ENCODE measurements at regions not wholly inside any gene's neighbourhood (a gene's known extent, or its start where the extent isn't known, plus 50 kb on each side); places are given as distances from the start of the nearest gene placed in this dataset.

- no peak overlapping the region for H2BK20ac ChIP-seq (ENCODE audit: low read depth, low read length)
- H2AFZ ChIP-seq (replicated peaks; ENCODE audit: low read length, poor library complexity): peak overlapping the region; percentile 87
- TF ChIP-seq BHLHE40 (IDR thresholded peaks at IDR 0.05; ENCODE audit: low read depth, low read length): no peak
- no peak for TF ChIP-seq POLR2A (IDR thresholded peaks at IDR 0.05; ENCODE audit: low read depth, low read length)
- no peak for TF ChIP-seq NFE2L2 (IDR thresholded peaks at IDR 0.05; ENCODE audit: low read depth, low read length)
- TF ChIP-seq RCOR1 (IDR thresholded peaks at IDR 0.05; ENCODE audit: insufficient replicate concordance, low read length): no peak
- no peak for TF ChIP-seq CEBPB (IDR thresholded peaks at IDR 0.05; ENCODE audit: low read depth, low read length)
- TF ChIP-seq RAD21 (IDR thresholded peaks at IDR 0.05; ENCODE audit: low read length): no peak
- no peak for TF ChIP-seq RFX5 (IDR thresholded peaks at IDR 0.05; ENCODE audit: low read depth, low read length)
- no peak for TF ChIP-seq MXI1 (IDR thresholded peaks at IDR 0.05; ENCODE audit: borderline replicate concordance, low read depth, low read length)
- dilution Hi-C loops (cut with HindIII; ENCODE audit: low sequenced_read_pairs, unreplicated experiment) (no loop called here), intact Hi-C loops (cut with micrococcal nuclease) (no loop called here), in situ Hi-C loops (cut with MboI; ENCODE audit: low sequenced_read_pairs) (no loop called here)
- H3K9ac ChIP-seq (ENCODE audit: low read depth, low read length): no peak overlapping the region
- no peak overlapping the region for H3K4me3 ChIP-seq (ENCODE audit: insufficient read depth, low read depth, low read length)
- H2BK5ac ChIP-seq (ENCODE audit: low read depth, low read length, poor library complexity, severe bottlenecking): no peak overlapping the region
- H3K79me1 ChIP-seq (ENCODE audit: low read depth in 1 of 2, low read length in 2 of 2): no peaks in the 10 kb centered on the region
- H3K4me2 ChIP-seq (ENCODE audit: low read depth, low read length): no peak overlapping the region
- H3K56ac ChIP-seq (ENCODE audit: extremely low read depth, insufficient read depth, low read length): no peak overlapping the region
- H3K18ac ChIP-seq (ENCODE audit: low read depth, low read length): peak overlapping the region; percentile 57
- H3K27ac ChIP-seq (ENCODE audit: insufficient read depth, low read length): no peak overlapping the region
- no peak overlapping the region for H4K5ac ChIP-seq (ENCODE audit: low read depth, low read length)
- H4K91ac ChIP-seq (ENCODE audit: insufficient read depth, low read depth, low read length): no peak overlapping the region
- H3K23ac ChIP-seq (ENCODE audit: low read depth, low read length): no peak overlapping the region
- no CpG with 5 or more reads among the region's 5 CpGs for WGBS, 2 experiments (ENCODE audit: extremely low coverage in 2 of 2, insufficient read length in 1 of 2)
- H3K14ac ChIP-seq (replicated peaks; ENCODE audit: low read depth, low read length): no peak overlapping the region
- H3K36me3 ChIP-seq (ENCODE audit: control insufficient read depth, insufficient read depth, low read length): no peaks in the 10 kb centered on the region
- peak overlapping the region in 1 of 2 experiments; percentile 30; a peak in 1 of 4 replicates for H4K8ac ChIP-seq (ENCODE audit: low read depth in 2 of 2, low read length in 2 of 2)
- H2BK120ac ChIP-seq (ENCODE audit: low read depth, low read length): no peak overlapping the region
- no peak overlapping the region for H2AK5ac ChIP-seq (ENCODE audit: low read depth, low read length)
- H3K9me1 ChIP-seq (ENCODE audit: insufficient read depth, low read length): no peaks in the 10 kb centered on the region
- CTCF ChIA-PET: interaction anchor here (0.6 kb wide), 1 partner anchor 9 kb away, joined by 3 read pairs; no protein-coding TSS in a partner anchor
- 0 out of 2 replicates have a peak overlapping the region, but pooled peaks have one; percentile 9 for H3K4ac ChIP-seq (ENCODE audit: low read depth, low read length)
- no peak overlapping the region for H2BK15ac ChIP-seq (ENCODE audit: low read depth, low read length)
- DNase-seq (no peak), ATAC-seq (ENCODE audit: low read depth) (no peak)
- H4K20me1 ChIP-seq (ENCODE audit: insufficient read depth, low read length): no peaks in the 10 kb centered on the region
- POLR2A ChIA-PET (ENCODE audit: unreplicated experiment): interaction anchor here (0.5 kb wide), 1 partner anchor 99 kb away, joined by 3 read pairs; no protein-coding TSS in a partner anchor
- no peak overlapping the region for H2AK9ac ChIP-seq (replicated peaks; ENCODE audit: low read depth, low read length, poor library complexity)
- H3K4me1 ChIP-seq (ENCODE audit: control insufficient read depth, insufficient read depth, low read length): no peaks in the 10 kb centered on the region
- H3K9me3 ChIP-seq (ENCODE audit: control insufficient read depth, insufficient read depth, low read length): no peaks in the 10 kb centered on the region
- no peaks in the 10 kb centered on the region for H3K27me3 ChIP-seq (ENCODE audit: control insufficient read depth, insufficient read depth, low read length)
- BruUV-seq (replicated peaks): no TSS peak
These were observed 429.9 kb downstream of the SPRY2 start for GRCh38 chr13:79910875-79911540.

Measured in IMR-90 (cell line).